ENCODE measurements at regions not wholly inside any gene's neighbourhood (a gene's known extent, or its start where the extent isn't known, plus 50 kb on each side); places are given as distances from the start of the nearest gene placed in this dataset.
A peak's percentile ranks its signal among the peaks of the same experiment; 100 is the strongest.

GRCh38 chr3:18546632-18547031 lies 121.5 kb upstream of the SATB1 start:
- no peak overlapping the region for H3K4me3 ChIP-seq (ENCODE audit: low read depth, low read length, poor library complexity, severe bottlenecking)
- DNase-seq (ENCODE audit: low spot score) = no peak
- TF ChIP-seq CTCF (conservative IDR thresholded peaks at IDR 0.05; ENCODE audit: low read length) (no peak), EZH2phosphoT487 (IDR thresholded peaks at IDR 0.05; ENCODE audit: borderline replicate concordance, low read depth, low read length) (no peak)
- H3K9me3 ChIP-seq (ENCODE audit: low read length) = no peaks in the 10 kb centered on the region
- H3K79me2 ChIP-seq (ENCODE audit: insufficient read depth, low read depth, low read length) = no peaks in the 10 kb centered on the region
- no peaks in the 10 kb centered on the region for H3K9me2 ChIP-seq (ENCODE audit: insufficient read depth, low read length)
- ChIA-PET CTCF (ENCODE audit: unreplicated experiment) (no interaction called here), POLR2A (no interaction called here)
- intact Hi-C loops (cut with micrococcal nuclease; ENCODE audit: unreplicated experiment) = no loop called here
- H3K4me1 ChIP-seq (ENCODE audit: insufficient read depth, low read length, poor library complexity, severe bottlenecking) = no peaks in the 10 kb centered on the region
- H4K20me1 ChIP-seq (ENCODE audit: insufficient read depth, low read length) = no peaks in the 10 kb centered on the region
- no peak overlapping the region for H3K27ac ChIP-seq (ENCODE audit: low read depth, low read length, poor library complexity, severe bottlenecking)
- no peak overlapping the region for H3K4me2 ChIP-seq (ENCODE audit: low read length)
- no TSS peak for BruUV-seq (replicated peaks)
- H2AFZ ChIP-seq (ENCODE audit: low read length) = peak overlapping the region; percentile 29; the same call in 1 of the 2 replicates
- no peaks in the 10 kb centered on the region for H3K36me3 ChIP-seq (ENCODE audit: insufficient read depth, low read length)

- DNase-seq (ENCODE audit: low spot score) = no peak
- no peaks in the 10 kb centered on the region for H4K20me1 ChIP-seq (ENCODE audit: insufficient read depth, low read length)
- intact Hi-C loops (cut with micrococcal nuclease; ENCODE audit: unreplicated experiment) = no loop called here
- no peak overlapping the region for H3K27ac ChIP-seq (ENCODE audit: low read depth, low read length, poor library complexity, severe bottlenecking)
- no peaks in the 10 kb centered on the region for H3K9me3 ChIP-seq (ENCODE audit: low read length)
- no peak overlapping the region for H3K4me3 ChIP-seq (ENCODE audit: low read depth, low read length, poor library complexity, severe bottlenecking)
- H3K79me2 ChIP-seq (ENCODE audit: insufficient read depth, low read depth, low read length) = no peaks in the 10 kb centered on the region
- BruUV-seq (replicated peaks) = no TSS peak
- CTCF ChIA-PET (ENCODE audit: unreplicated experiment) = no interaction called here
- H3K4me1 ChIP-seq (ENCODE audit: insufficient read depth, low read length, poor library complexity, severe bottlenecking) = no peaks in the 10 kb centered on the region
- H3K9me2 ChIP-seq (ENCODE audit: insufficient read depth, low read length) = no peaks in the 10 kb centered on the region
- no peak overlapping the region for H3K4me2 ChIP-seq (ENCODE audit: low read length)
- TF ChIP-seq CTCF (conservative IDR thresholded peaks at IDR 0.05; ENCODE audit: low read length) (no peak), EZH2phosphoT487 (IDR thresholded peaks at IDR 0.05; ENCODE audit: borderline replicate concordance, low read depth, low read length) (no peak)
- no peaks in the 10 kb centered on the region for H3K36me3 ChIP-seq (ENCODE audit: insufficient read depth, low read length)
- POLR2A ChIA-PET = no interaction called here
- H2AFZ ChIP-seq (ENCODE audit: low read length) = no peak overlapping the region
Measured at GRCh38 chr3:18544146-18544545, 119.0 kb upstream of the SATB1 start.

- TF ChIP-seq EZH2phosphoT487 (IDR thresholded peaks at IDR 0.05; ENCODE audit: borderline replicate concordance, low read depth, low read length) = no peak
- no peak for TF ChIP-seq CTCF (conservative IDR thresholded peaks at IDR 0.05; ENCODE audit: low read length)
- intact Hi-C loops (cut with micrococcal nuclease; ENCODE audit: unreplicated experiment) = no loop called here
- BruUV-seq (replicated peaks) = no TSS peak
- Histone ChIP-seq H3K79me2 (ENCODE audit: insufficient read depth, low read depth, low read length) (no peaks in the 10 kb centered on the region), H3K36me3 (ENCODE audit: insufficient read depth, low read length) (no peaks in the 10 kb centered on the region), H4K20me1 (ENCODE audit: insufficient read depth, low read length) (no peaks in the 10 kb centered on the region), H3K4me3 (ENCODE audit: low read depth, low read length, poor library complexity, severe bottlenecking) (no peak overlapping the region), H3K4me1 (ENCODE audit: insufficient read depth, low read length, poor library complexity, severe bottlenecking) (no peaks in the 10 kb centered on the region), H3K4me2 (ENCODE audit: low read length) (no peak overlapping the region), H3K27ac (ENCODE audit: low read depth, low read length, poor library complexity, severe bottlenecking) (no peak overlapping the region), H3K9me2 (ENCODE audit: insufficient read depth, low read length) (no peaks in the 10 kb centered on the region), H2AFZ (ENCODE audit: low read length) (peak overlapping the region; percentile 19; the same call in 1 of the 2 replicates), H3K9me3 (ENCODE audit: low read length) (no peaks in the 10 kb centered on the region)
- CTCF ChIA-PET (ENCODE audit: unreplicated experiment) = no interaction called here
- no peak for DNase-seq (ENCODE audit: low spot score)
- POLR2A ChIA-PET = no interaction called here
Measured at GRCh38 chr3:18538463-18539230, 113.5 kb upstream of the SATB1 start.

All from OCI-LY7 (cell line).